ENCODE measurements at regions not wholly inside any gene's neighbourhood (a gene's known extent, or its start where the extent isn't known, plus 50 kb on each side); places are given as distances from the start of the nearest gene placed in this dataset.

GRCh38 chr1:29517251-29518086 is 281.1 kb downstream of the PTPRU start:
- DNase-seq, result no peak

GRCh38 chr1:29516063-29516820 is 279.9 kb downstream of the PTPRU start:
- DNase-seq, result no peak

- no peak for DNase-seq
Measured at GRCh38 chr1:29515170-29515955, 279.0 kb downstream of the PTPRU start.

GRCh38 chr1:29514361-29515169 is 278.2 kb downstream of the PTPRU start:
- no peak for DNase-seq

- DNase-seq, result peak; percentile 61
Measured at GRCh38 chr1:29513357-29513756, 277.0 kb downstream of the PTPRU start.

GRCh38 chr1:29511436-29511835 is 275.1 kb downstream of the PTPRU start:
- DNase-seq, result no peak

GRCh38 chr1:29508458-29509107 is 272.3 kb downstream of the PTPRU start:
- DNase-seq, result no peak

- no peak for DNase-seq
Measured at GRCh38 chr1:29506678-29507225, 270.4 kb downstream of the PTPRU start.

GRCh38 chr1:29505532-29506220 is 269.4 kb downstream of the PTPRU start:
- no peak for DNase-seq

GRCh38 chr1:29504709-29505410 is 268.5 kb downstream of the PTPRU start:
- no peak for DNase-seq

GRCh38 chr1:29504196-29504595 is 267.9 kb downstream of the PTPRU start:
- DNase-seq, result no peak

- no peak for DNase-seq
Measured at GRCh38 chr1:29502911-29503840, 266.9 kb downstream of the PTPRU start.

GRCh38 chr1:29502225-29502910 is 266.0 kb downstream of the PTPRU start:
- no peak for DNase-seq

- DNase-seq, result no peak
Measured at GRCh38 chr1:29501227-29501976, 265.1 kb downstream of the PTPRU start.

GRCh38 chr1:29500651-29501050 is 264.3 kb downstream of the PTPRU start:
- no peak for DNase-seq

GRCh38 chr1:29500041-29500440 is 263.7 kb downstream of the PTPRU start:
- DNase-seq, result no peak

GRCh38 chr1:29499104-29499650 is 262.9 kb downstream of the PTPRU start:
- no peak for DNase-seq
